Activated naive CD8-positive, alpha-beta T cell treated with anti-CD3 and anti-CD28 coated beads, Interleukin-2, amount 50 U/mL, for 16 hours (primary cell): ENCODE measurements at regions not wholly inside any gene's neighbourhood (a gene's known extent, or its start where the extent isn't known, plus 50 kb on each side); places are given as distances from the start of the nearest gene placed in this dataset.

Experiments
- DNase-seq: peaks from one replicate; pipeline ENCODE4 v3.0.0-alpha.2; 2020; ENCODE audit warnings: low read depth, low spot score

GRCh38 chr13:73467125-73467524 is 408.3 kb downstream of the KLF5 start:
- no peak for DNase-seq

DNA sequence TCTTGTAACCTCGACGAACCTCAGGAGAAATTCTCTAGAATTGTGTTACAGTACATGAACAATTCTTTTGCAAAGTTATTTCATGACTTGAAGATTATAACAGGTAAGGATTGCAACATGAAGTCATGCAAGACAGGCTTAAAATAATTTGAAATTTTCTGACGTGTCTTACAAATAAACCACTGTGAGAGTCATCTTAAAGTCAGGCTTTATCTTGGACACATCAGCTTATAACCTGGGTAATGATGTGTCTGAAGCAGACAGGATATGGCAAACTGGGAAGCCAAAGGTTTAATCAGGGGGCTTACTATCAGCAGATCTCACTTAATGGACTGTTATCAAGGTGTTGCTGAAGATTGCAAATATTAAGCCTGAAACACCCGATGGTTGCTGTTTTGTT is 407.8 kb downstream of the KLF5 start:
- DNase-seq, result no peak

GRCh38 chr13:73465617-73465971 is 406.8 kb downstream of the KLF5 start:
- DNase-seq, result no peak

DNA sequence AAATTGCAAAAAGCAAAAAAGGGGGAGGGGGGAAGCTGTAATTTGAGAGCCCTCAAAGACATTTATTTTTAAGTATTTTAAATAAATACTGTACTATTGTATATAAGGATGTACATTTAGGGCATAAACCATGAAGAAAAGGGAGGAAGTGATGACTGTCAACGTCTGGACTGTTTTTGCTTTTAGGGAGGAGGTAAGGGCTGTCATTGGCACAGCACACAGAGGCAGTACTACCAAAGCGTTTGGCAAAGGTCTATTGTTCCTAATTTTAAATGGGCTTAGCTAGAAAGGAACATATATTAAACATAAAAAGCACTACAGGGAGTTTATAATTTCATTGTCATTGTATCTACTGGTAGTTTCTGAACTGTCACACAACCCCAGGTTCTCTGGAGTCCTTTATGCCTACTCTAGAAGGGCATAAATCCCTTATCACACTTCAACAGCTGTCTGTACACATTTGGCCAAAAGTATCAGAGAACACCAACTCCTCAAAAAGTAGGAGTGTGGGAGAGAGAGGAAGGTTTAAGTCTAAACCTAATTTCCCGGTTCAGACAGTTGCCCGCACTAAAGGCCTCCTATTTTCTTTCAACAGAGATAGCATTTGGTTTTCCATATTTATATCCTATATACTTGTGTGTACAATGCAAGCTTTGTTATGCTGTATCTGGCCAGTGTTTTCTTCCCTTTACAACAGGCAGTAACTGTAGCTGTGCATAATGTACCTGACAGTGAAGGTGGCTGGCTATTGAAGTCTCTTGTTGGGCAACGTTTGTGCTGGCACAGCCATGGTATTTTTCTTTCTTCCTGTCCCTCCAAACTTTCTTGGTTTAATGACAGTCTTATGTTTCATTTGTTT is 406.2 kb downstream of the KLF5 start:
- DNase-seq, result no peak

DNA sequence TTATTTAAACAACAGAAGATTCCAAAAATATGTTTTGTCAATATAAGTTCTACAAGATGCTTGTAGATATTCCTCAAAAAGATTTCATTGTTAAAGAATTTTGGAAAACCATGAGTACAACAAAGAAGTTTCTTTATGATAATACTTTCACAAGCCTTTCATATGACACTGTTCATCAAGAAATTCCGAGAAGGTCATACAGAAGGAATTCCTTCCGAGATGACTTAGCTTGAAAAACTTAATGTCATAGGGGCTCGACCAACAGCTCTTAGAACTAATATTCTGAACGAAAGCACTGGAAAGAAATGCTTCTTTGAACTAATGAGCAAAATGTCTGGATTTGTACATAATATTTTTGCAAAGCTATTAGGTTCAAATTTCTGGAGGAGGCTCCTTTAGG is 403.4 kb downstream of the KLF5 start:
- no peak for DNase-seq

DNA sequence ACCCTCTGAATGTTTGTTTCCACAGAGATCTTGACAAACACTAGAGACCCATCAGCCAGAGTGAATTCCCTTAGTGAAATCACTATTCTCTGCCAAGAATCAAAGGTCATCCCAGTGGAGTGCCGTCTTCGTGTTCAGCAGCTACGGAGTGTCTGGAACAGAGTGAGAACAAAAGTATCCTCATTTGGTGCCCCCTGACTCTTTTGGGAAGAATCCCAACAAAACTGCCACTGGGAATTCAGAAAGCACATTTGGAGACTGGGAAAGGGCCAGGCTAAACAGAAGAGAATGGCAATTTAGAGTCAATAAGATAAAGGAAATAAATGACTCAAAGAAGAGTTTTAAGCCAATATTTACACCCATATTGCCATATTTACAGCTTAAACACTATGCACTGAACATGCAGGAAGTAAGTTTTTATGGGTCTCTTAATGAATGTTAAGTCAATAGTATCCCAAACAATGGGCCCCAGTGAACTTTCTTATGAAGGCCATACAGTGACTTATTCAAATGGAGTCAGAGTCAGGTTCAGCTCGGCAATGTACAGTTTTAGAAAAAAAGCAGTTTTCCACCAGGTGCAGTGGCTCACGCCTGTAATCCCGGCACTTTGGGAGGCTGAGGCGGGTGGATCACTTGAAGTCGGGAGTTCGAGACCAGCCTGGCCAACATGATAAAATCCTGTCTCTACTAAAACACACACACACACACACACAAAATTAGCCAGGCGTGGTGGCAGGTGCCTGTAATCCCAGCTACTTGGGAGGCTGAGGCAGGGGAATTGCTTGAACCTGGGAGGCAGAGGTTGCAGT is 392.6 kb downstream of the KLF5 start:
- no peak for DNase-seq

GRCh38 chr13:73450583-73450982 is 391.8 kb downstream of the KLF5 start:
- no peak for DNase-seq

DNA sequence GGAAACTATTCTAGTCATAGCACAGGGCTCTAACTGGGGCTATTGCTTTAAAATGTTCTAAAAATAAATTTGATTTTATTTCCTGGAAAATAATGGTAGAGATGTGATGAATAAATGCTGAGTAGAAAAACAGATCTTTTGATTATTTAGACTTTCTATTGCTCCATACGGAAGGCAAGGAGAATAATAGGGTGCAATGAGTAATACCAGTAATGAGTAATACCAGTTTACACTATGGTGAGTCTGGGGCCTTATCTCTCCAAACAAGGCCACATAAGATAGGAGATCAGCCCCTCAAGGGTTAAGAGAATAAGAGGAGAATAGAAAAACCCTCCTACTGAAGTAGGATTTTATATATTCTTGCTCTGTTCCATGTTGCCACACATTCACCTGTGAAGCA is 390.4 kb downstream of the KLF5 start:
- no peak for DNase-seq

GRCh38 chr13:73440296-73440895 is 381.6 kb downstream of the KLF5 start:
- DNase-seq, result no peak

- no peak for DNase-seq
These were observed 375.1 kb downstream of the KLF5 start for GRCh38 chr13:73433890-73434289.

GRCh38 chr13:73433458-73433857 is 374.7 kb downstream of the KLF5 start:
- no peak for DNase-seq

DNA sequence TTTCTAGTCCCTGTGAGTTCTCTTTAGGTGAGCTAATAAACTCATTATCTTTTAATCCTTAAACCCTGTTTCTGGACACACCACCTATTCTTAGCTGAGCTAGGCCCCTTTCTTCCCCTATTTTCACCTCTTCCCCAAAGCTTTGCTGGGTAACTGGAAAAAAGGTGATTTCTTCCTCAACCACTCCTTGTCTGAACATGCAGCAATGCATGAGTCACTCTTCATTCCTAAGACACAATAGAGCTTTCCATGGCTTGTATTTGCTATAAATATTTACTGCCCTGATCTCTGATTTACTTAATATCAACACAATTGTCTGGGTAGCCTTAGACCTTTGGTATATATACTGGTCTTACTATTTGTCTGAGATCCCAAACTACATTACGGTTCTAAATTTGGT is 370.9 kb downstream of the KLF5 start:
- DNase-seq, result no peak

DNA sequence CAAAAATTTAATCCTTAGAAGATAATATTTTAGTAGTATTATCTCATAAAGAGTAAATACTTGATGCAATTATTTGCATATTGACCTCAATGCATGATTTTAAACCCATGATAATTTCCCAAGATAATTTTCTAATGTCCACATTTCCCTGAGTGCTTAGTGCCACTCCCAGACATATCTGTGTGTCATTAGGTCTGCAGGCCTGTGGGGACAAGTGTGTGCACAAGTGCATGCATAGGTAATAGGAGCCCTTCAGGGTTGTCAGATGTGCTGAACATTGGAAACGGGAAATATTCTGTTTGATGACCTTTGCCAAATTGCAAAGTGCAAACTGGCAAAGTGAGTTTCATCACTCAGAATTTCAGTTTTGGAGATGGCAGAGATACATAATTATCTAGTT is 369.9 kb downstream of the KLF5 start:
- DNase-seq, result no peak

GRCh38 chr13:73428137-73428536 is 369.3 kb downstream of the KLF5 start:
- DNase-seq, result no peak

DNA sequence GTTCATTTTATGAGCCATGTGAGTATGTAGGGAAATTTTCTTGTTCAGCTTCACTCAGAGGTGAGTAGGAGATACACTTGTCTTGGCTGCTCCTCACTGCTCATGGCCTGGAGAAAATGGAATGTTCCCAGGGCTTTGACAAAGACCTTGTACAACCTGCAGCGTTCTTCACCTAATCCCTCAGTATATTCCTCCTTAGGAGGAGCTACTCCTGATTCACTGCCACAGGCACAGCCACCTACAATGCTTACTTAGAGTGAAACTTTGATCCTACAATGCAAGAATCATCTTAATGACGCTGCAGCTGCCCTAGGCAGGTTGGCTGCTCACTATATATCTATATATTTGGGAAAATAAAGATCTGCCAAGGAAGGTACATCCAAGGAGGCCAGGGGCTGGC is 364.2 kb downstream of the KLF5 start:
- DNase-seq, result no peak

DNA sequence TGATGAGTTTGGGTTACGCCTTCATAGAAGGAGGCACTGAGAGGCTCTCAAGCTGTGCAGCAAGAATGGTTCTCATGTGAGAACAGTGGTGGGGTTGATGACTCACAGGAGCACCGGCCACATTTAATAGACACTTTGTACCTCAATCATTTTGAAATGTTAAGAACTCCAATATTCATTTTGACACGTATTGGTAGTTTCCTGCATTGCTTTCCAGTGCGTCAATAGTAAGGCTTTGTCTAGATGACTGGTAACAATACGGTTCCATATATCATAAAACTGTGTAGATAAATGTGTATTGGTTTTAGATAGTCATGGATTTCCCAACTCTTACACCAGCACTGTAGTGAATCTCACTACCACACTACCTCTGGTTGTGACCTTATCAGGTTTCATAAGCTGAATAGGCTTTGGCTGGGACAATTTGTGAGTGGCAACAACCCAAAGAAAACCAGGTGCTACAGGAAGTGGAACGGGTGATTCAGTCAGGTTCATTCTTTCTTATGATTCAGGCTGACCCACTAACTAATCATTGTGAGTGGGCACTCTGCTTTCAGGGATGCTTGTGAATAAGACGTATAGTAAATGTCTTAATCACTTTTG is 362.6 kb downstream of the KLF5 start:
- no peak for DNase-seq

DNA sequence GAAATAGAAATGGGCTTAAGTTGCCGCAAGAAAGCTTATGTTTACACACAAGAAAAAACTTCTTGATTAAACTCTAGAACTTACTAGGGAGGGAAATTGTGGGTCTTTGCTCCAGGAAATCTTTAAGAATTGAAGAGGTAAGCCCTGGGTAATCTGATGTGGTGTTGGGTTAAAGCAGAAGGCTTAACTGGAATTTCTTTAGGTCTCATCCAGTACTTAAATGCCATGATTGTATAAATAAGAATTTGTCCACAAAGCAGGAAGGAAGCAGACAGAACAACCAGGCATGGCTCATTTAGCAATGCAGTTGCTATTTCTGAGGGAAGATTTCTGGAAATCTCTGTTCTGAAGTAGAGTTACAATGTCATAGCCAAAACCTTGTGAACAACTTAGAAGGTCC is 360.4 kb downstream of the KLF5 start:
- DNase-seq, result no peak

DNA sequence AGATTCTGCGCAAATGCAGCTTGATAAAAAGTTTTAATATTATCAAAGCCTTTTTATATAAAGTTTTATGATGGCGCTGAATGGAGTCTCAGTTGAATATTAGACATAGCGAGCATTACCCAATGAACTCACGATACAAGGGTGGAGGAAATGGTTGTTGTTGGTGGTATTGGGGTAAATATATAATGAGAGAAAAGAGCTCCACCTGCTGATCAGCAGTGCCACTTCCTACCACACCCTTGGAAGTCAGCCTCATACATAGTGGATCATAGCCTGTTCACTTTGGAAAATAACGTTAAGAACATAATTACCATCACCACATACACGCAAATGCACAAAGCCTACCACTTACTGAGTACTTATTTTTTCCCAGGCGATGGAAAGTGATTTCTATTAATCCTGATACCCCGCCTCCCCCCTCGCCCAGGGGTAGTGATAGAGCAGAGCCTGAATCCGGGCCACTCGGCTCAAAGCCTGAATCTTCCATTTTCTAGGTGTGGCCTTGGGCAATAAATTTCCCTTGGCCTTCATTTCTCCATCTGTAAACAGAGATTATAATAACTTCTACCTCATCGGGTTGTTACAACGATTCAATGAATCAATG is 358.3 kb downstream of the KLF5 start:
- DNase-seq, result no peak

GRCh38 chr13:73416093-73416492 is 357.3 kb downstream of the KLF5 start:
- no peak for DNase-seq

DNA sequence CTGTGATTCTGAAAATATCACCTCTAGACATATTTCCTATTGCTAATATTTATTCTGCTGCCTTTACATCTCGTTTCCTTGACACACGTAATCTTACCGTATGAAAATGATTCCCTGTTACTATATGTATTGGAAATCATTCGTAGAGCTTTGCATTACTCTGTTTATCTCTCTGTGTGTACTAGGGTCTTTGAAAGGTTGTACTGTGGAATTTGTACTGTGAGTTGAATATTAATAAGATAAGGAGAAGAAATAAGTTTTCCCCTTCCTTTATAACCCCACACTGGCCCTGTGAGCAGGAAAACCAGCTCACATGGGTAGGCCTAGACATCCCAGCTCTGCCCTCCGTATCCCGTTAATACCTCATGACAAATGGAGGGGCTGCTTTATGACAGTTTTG is 354.9 kb downstream of the KLF5 start:
- no peak for DNase-seq

DNA sequence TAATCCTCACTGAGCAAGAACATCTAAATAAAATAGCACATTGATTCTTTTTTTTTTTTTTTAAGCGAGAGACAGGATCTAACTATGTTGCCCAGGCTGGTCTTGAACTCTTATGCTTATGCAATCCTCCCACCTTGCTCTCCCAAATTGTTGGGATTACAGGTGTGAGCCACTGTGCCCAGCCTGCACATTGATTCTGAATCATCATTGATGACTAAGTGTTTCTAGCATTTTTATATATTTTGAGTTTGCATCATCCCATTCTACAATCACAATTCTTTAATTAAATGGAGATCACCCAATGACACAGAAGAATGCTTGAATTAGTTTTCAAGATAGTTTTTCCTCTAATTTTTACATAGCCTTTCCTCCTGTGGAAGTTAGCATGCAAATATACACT is 354.1 kb downstream of the KLF5 start:
- DNase-seq, result no peak
